Germinal center (tissue), 1 donor: ENCODE measurements at regions not wholly inside any gene's neighbourhood (a gene's known extent, or its start where the extent isn't known, plus 50 kb on each side); places are given as distances from the start of the nearest gene placed in this dataset.

Experiments used
- DNase-seq: peaks from one replicate; pipeline ENCODE4 v3.0.0; 2012; ENCODE audit warnings: mixed read lengths, low spot score

DNA sequence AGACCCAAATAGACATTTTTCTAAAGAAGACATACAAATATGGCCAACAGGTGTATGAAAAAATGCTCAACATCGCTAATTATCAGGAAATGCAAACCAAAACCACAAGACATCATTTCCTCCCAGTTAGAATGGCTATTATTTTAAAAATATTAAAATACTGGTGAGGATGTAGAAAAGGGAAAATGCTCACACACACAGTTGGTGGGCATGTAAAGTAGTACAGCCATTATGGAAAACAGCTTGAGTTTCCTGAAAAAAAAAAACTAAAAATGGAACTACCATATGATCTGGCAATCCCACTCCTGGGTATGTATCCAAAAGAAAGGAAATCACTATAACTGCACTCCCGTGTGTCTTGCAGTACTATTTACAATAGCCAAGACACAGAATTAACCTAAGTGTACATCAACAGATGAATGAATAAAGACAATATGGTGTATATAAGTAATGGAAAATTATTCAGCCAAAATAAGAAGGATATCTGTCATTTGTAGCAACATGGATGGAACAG, 128.9 kb upstream of the DKK2 start:
- DNase-seq = no peak

GRCh38 chr4:107156443-107156842, 120.3 kb upstream of the DKK2 start:
- no peak for DNase-seq

GRCh38 chr4:107155366-107155765, 119.3 kb upstream of the DKK2 start:
- no peak for DNase-seq

DNA sequence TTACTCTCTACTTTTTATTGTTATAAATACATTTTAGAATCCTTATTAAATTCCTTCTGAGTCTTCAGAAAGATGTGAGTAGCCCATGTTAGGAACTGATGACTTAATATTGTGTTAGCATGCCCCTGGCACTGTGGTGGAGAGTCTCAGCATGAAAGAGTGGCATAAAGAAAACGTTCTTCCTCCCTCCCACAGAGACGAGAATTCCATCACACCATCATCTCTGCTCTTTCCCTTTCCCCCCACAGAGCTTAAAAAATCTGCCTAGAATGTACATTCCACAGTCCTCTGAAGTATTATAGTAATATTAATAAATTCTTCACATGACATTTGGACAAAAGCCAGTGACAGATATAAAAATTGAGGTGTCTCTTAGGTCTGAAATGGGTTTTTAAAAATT, 117.8 kb upstream of the DKK2 start:
- no peak for DNase-seq

GRCh38 chr4:107153228-107153627, 117.1 kb upstream of the DKK2 start:
- DNase-seq = no peak

GRCh38 chr4:107151173-107151572, 115.1 kb upstream of the DKK2 start:
- no peak for DNase-seq

DNA sequence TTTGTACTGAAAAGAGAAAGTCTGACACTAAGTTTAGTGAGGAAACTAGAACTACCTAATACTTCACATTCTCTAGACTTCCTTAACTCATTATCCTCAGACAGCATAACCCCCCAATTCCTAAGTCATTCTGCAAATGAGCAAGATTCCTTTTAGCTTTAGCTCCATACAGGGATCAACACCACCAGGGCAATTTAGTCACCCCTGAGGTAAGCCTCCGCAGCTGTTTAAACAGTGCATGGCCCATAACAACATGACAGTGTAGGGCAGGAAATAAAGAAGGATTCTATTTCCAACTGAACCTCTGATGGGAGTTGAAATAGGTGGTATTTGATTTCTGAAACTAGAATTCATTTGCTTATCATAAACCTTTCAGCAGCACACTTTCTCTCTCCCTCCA, 112.8 kb upstream of the DKK2 start:
- no peak for DNase-seq

GRCh38 chr4:107147873-107148272, 111.8 kb upstream of the DKK2 start:
- DNase-seq = no peak

- DNase-seq = no peak
These were observed 102.3 kb upstream of the DKK2 start for GRCh38 chr4:107138433-107138832.

DNA sequence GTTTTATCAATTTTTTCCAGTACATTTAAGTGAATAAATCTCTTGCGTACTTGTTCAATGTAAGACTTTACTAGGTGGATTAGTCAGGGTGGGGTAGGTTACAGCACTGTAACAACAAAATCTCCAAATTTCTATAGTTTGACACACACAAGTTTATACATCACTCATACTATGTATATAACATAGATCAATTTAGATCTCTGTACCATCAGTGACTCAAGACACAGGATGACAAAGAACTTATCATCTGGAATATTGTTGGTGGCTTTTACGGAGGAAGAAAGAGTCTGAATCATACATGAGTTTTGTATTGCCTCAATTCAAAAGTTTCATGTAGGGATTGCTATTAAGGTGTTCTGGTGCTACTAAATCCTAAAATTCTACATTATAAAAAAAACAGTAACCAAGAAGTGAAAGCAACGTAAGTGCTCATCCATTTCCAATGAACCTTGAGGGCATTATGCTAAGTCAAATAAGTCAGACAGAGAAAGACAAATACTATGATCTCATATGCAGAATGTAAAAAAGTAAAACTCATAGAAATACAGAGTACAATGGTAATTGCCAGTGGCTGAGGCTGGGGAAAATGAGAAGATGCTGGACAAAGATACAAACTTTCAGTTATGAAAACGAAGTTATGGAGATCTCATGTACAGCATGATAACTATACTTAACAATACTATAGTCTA, 98.0 kb upstream of the DKK2 start:
- no peak for DNase-seq

- no peak for DNase-seq
These were observed 95.2 kb upstream of the DKK2 start for GRCh38 chr4:107131295-107131694.

GRCh38 chr4:107130157-107130556, 94.0 kb upstream of the DKK2 start:
- DNase-seq = no peak

GRCh38 chr4:107129611-107130010, 93.5 kb upstream of the DKK2 start:
- no peak for DNase-seq

DNA sequence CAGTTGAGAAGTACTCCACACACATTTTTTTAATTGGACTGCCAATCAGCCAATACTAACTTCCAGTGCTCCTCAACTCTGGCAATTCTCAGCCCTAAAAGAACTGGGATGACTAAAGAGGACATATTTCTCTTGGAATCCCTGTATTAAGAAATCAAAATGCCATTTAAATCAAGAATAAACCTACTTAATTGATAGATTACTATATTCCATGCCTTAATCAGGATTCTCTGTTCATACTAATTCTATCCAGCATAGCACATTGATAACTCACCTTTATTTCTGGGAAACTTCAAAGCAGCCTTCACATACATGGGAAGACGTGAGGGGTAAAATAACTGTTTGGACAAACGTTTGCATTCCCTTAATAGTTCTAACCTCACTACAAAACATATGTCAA, 93.0 kb upstream of the DKK2 start:
- DNase-seq = no peak

- DNase-seq = no peak
These were observed 92.0 kb upstream of the DKK2 start for GRCh38 chr4:107128116-107128515.

DNA sequence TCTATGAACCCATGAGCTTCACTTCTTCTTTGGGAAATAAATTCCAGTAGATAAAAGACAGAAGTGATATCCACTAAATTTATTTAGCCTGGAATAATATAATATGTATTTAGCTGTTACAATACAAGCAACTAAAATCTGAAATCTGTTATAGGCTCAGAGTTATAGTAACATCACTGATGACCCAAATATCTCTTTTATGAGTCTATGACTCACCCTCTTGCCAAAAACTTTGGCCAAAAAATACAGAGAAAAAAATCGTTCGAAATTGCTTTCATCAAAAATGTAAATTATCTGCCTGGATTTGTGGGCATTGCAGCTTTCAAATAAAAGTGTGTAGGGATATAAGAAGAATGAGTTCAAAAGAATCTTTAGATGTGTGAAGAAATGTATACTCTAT, 89.4 kb upstream of the DKK2 start:
- DNase-seq = no peak

DNA sequence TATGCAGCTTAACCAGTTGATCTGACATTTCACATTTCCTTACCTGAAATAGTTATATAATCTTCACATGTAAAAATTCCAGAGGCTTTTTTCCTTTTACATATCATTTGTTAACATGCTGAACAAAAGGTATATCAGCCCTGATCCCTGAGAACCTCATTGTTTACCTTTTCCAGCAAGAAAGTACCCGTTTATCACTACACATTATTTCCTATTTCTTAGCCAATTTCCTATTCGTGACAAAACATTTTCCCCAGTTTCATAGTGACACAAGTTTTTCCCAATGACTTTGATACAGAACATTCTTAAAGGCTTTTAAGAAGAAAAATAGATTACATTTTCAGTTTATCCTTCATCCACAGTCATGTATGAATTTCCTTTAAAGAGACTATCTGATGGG, 86.6 kb upstream of the DKK2 start:
- no peak for DNase-seq

DNA sequence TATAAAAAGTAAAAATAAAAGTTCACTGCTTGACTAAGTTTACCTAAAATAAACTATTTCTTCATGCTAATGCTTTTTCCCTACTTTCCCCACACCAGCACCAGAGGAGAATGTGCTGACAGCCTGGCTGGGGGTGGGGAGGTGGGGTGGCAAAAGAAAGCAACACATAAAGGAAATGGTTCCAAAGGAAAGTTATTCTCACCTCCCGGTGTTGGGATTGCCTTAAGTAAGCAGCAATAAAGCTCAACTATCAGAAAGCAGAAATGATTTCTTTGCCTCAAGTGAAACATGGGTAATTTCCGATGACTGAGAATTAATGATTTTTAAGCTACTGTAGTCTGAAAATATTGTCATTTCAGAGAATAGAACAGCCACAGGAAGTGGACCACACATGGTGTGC, 84.5 kb upstream of the DKK2 start:
- no peak for DNase-seq

GRCh38 chr4:107117726-107118125, 81.6 kb upstream of the DKK2 start:
- DNase-seq = no peak

DNA sequence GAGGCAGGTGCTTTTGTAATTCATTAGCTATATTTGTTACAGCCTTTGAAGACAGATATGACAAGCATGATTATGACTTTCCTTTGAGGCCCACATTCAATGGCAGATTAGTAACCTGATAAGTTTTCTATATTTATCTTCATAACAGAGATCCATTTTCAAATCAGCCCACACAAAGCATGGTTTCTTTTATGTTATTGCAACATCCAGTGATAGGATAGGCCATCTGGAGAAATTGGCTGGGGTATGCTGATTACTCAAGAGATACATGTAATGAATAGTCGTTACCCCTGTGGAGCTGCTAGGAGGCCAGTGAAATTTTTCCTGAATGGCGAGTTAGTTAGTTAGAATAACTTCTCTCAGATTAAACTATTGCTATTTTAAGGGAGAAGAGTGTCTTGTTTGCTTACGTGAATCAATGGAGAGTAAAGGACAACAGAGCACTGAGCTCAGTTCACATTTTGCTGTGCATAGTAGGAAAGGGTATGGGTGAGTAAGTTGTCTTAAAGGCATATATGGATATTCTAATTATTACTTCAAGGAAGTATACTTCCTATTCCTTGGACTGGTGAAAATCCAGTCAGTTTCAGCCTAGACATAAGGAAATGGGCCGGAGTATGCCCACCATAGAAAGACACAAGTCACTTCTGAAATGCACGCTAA, 79.2 kb upstream of the DKK2 start:
- no peak for DNase-seq

GRCh38 chr4:107114059-107114458, 77.9 kb upstream of the DKK2 start:
- no peak for DNase-seq

DNA sequence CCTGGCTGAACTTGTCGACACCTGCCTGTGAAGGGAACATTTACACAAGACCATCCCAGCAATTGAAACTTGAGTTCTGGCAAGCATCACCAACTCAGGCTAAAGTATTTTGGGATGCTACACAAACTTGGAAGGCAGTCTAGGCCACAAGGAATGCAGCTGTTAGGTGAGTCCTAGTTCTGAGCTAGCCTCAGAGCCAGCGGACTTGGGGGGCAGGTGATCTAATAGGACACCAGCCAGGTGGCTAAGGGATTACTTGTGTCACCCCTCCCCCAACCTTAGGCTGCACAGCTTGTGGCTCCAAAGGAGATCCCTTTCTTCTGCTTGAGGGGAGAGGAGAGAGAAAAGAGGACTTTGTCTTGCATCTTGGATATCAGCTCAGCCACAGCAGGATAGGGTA, 62.3 kb upstream of the DKK2 start:
- DNase-seq = no peak

DNA sequence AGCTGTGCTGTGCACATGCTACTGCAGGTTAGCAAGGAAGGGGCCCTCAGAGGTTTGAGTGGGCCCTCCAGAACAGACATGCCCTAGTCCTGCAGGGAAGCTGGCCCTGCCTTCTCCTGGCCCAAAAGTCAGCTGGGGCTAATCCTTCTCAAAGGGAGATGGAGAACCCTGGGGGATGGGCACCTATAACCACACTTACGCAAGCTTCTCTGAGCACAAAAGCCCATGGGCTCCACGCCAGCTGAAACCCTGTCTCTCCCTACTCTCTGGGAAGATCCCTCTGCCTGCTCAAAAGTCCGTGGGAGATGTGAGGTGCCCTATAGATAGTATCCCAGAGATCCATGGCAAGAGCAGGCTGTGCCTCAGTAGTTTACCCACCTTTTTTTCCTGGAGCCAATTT, 58.9 kb upstream of the DKK2 start:
- DNase-seq = no peak

GRCh38 chr4:107094332-107094731, 58.2 kb upstream of the DKK2 start:
- DNase-seq = no peak
